ENCODE measurements at regions not wholly inside any gene's neighbourhood (a gene's known extent, or its start where the extent isn't known, plus 50 kb on each side); places are given as distances from the start of the nearest gene placed in this dataset.

GRCh38 chr18:77940566-77940965 is 690.9 kb downstream of the GALR1 start:
- Histone ChIP-seq H3K4me2 (ENCODE audit: control insufficient read depth, extremely low read depth, insufficient read depth, low read depth, low read length) (no peak overlapping the region), H4K20me1 (ENCODE audit: control insufficient read depth, extremely low read depth, insufficient read depth, low read length) (no peaks in the 10 kb centered on the region), H3K36me3 (ENCODE audit: control insufficient read depth in 2 of 2, extremely low read depth in 1 of 2, insufficient read depth in 2 of 2, low read length in 2 of 2) (no peaks in the 10 kb centered on the region), H3K4me1 (ENCODE audit: control insufficient read depth, extremely low read depth, insufficient read depth, low read length) (no peaks in the 10 kb centered on the region), H3K9me1 (ENCODE audit: control insufficient read depth, extremely low read depth, insufficient read depth, low read length) (no peaks in the 10 kb centered on the region), H3K79me2 (ENCODE audit: control insufficient read depth, insufficient read depth, low read length) (no peaks in the 10 kb centered on the region), H3K27me3 (ENCODE audit: control insufficient read depth, extremely low read depth, insufficient read depth, low read length) (no peaks in the 10 kb centered on the region), H2AFZ (ENCODE audit: control insufficient read depth, low read length) (no peak overlapping the region), H3K27ac (ENCODE audit: control insufficient read depth, insufficient read depth, low read length) (no peak overlapping the region), H3K9ac (ENCODE audit: control insufficient read depth, extremely low read depth, insufficient read depth, low read length) (no peak overlapping the region), H3K9me3 (ENCODE audit: control insufficient read depth, low read depth, low read length) (peaks cover 4% of the 10 kb centered on the region), H3K4me3 (ENCODE audit: control insufficient read depth in 2 of 3, extremely low read depth in 1 of 3, insufficient read depth in 2 of 3, low read depth in 1 of 3, low read length in 3 of 3) (no peak overlapping the region)
- TF ChIP-seq CTCF (optimal IDR thresholded peaks at IDR 0.05 in 1 of 3, IDR thresholded peaks at IDR 0.05 in 1 of 3, conservative IDR thresholded peaks at IDR 0.05 in 1 of 3; ENCODE audit: extremely low read depth in 1 of 3, insufficient read depth in 2 of 3, low read length in 3 of 3) (no peak), EZH2 (IDR thresholded peaks at IDR 0.05; ENCODE audit: low read length) (no peak)
- DNase-seq (ENCODE audit: low read depth, low spot score) (no peak), FAIRE-seq (no peak)
- dilution Hi-C loops (cut with MboI; ENCODE audit: extremely low pct_ligation_motif_present, low sequenced_read_pairs): no loop called here

DNA sequence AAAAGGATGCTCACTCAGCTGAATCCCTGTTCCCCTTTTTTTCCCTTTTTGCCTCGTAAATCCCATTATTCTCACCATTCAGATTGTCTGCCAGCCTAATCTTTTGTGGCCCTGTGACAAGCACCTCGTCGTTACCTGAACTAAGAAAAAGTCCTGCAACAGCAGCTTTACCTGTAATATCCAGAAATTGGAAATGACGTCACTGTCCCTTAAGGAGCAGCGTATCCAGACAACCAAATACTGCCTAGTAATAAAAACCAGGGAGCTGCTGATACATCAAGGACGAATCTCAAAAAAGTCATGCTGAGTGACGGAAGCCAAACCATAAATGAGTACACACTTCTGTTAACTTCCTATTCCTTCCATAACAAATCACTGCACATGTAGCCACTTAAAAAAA is 694.9 kb downstream of the GALR1 start:
- Histone ChIP-seq H3K27me3 (ENCODE audit: control insufficient read depth, extremely low read depth, insufficient read depth, low read length) (no peaks in the 10 kb centered on the region), H3K4me1 (ENCODE audit: control insufficient read depth, extremely low read depth, insufficient read depth, low read length) (no peaks in the 10 kb centered on the region), H3K9ac (ENCODE audit: control insufficient read depth, extremely low read depth, insufficient read depth, low read length) (no peak overlapping the region), H3K9me3 (ENCODE audit: control insufficient read depth, low read depth, low read length) (peaks cover 4% of the 10 kb centered on the region), H2AFZ (ENCODE audit: control insufficient read depth, low read length) (no peak overlapping the region), H3K4me3 (ENCODE audit: control insufficient read depth in 2 of 3, extremely low read depth in 1 of 3, insufficient read depth in 2 of 3, low read depth in 1 of 3, low read length in 3 of 3) (no peak overlapping the region), H3K79me2 (ENCODE audit: control insufficient read depth, insufficient read depth, low read length) (no peaks in the 10 kb centered on the region), H4K20me1 (ENCODE audit: control insufficient read depth, extremely low read depth, insufficient read depth, low read length) (no peaks in the 10 kb centered on the region), H3K27ac (ENCODE audit: control insufficient read depth, insufficient read depth, low read length) (no peak overlapping the region), H3K36me3 (ENCODE audit: control insufficient read depth in 2 of 2, extremely low read depth in 1 of 2, insufficient read depth in 2 of 2, low read length in 2 of 2) (no peaks in the 10 kb centered on the region), H3K4me2 (ENCODE audit: control insufficient read depth, extremely low read depth, insufficient read depth, low read depth, low read length) (no peak overlapping the region), H3K9me1 (ENCODE audit: control insufficient read depth, extremely low read depth, insufficient read depth, low read length) (no peaks in the 10 kb centered on the region)
- DNase-seq (ENCODE audit: low read depth, low spot score) (no peak), FAIRE-seq (no peak)
- dilution Hi-C loops (cut with MboI; ENCODE audit: extremely low pct_ligation_motif_present, low sequenced_read_pairs): no loop called here
- TF ChIP-seq EZH2 (IDR thresholded peaks at IDR 0.05; ENCODE audit: low read length): no peak
- no peak for TF ChIP-seq CTCF (optimal IDR thresholded peaks at IDR 0.05 in 1 of 3, IDR thresholded peaks at IDR 0.05 in 1 of 3, conservative IDR thresholded peaks at IDR 0.05 in 1 of 3; ENCODE audit: extremely low read depth in 1 of 3, insufficient read depth in 2 of 3, low read length in 3 of 3)

Data from keratinocyte (primary cell).